NCI-H1694 treated with DMSO at 0.1 percent for 48 hours (cell line): ENCODE measurements at regions not wholly inside any gene's neighbourhood (a gene's known extent, or its start where the extent isn't known, plus 50 kb on each side); places are given as distances from the start of the nearest gene placed in this dataset.
"Not testable (repeated sequence)": the region's sequence is repeated elsewhere in the genome, so short reads cannot be mapped to it uniquely, and the experiment has no call there.

Experiments
- DNase-seq: peaks from one replicate; lab custom pipeline; 2025; lab: John Stamatoyannopoulos, UW

- DNase-seq = no peak
Observed at GRCh38 chr5:174523311-174524071, 200.9 kb upstream of the MSX2 start.

DNA sequence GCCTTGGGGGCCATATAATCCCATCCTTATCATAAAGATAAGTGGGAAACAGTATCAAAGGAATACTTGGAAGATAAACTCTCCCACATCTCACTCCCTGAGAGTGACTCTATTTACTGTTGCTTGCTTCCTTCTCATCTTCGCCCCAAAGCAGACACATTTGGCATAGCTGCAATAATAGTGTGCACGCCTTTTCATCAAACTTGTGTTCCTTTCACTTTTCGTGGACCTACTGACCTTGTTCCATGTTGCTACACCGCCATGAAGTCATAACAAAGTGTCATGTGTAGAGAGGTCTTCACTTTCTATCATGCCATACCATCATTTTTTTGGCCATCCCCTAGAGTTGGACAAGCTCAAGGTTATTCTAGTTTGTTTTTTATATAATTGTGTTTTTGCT is 200.0 kb upstream of the MSX2 start:
- no peak for DNase-seq

- no peak for DNase-seq
Observed at GRCh38 chr5:174526177-174526576, 198.2 kb upstream of the MSX2 start.

DNA sequence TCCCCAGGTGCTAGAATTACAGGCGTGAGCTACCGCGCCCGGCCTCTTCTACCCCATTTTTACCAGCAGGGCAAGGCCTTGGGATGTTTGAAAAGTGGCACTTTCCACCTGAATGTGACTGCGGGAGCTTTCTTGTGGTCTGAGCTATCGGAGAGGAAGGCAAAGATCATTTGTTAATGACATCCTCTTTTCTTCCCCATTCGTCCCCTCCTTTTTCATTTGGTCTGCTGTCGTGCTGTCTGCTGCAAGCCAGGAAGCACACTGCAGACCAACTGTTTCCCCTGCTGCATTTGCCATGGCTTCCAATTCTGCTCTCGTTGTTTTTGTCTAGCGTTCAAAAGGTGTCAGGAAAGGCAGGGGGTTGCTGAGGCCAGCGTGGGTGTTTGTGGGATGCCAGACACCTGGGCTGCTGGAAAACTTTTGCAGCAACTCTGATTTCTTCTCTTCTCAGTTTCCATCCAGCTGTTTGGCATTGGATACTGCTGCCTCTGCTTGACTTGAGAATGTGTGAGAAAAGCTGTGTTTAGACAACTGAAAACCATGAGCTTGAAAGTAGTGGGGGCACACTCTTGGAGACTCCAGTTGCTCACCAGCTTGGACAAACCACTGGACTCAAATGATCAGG is 196.4 kb upstream of the MSX2 start:
- DNase-seq = no peak

- DNase-seq = no peak
Observed at GRCh38 chr5:174528821-174529544, 195.4 kb upstream of the MSX2 start.

DNA sequence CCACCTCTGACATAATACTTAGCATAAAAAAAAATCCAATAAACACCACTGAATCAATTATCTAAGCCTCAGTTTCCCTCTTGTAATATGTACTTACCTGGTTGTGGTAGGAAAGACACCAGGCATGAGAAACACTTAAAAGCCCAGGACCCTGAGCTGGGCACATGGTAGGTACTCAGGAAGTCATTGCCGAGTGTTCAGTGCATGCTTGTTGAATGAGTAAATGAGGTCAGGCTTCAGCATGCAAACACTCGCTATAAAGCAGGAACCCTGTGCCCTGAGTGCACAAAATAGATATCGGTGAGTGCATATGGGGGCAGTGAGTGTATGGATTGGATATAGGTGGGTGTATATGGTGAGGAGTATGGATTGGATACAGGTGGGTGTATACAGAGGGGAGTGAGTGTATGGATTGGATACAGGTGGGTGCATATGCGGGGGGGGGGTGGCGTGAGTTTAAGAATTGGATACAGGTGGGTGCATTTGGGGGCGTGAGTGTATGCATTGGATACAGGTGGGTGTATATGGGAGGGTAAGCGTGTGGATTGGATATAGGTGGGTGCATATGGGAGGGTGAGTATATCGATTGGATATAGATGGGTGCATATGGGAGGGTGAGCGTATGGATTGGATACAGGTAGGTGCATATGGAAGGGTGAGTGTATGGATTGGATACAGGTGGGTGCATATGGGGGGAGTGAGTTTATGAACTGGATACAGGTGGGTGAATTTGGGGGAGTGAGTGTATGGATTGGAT is 194.3 kb upstream of the MSX2 start:
- no peak for DNase-seq

GRCh38 chr5:174531782-174532191 is 192.6 kb upstream of the MSX2 start:
- no peak for DNase-seq

DNA sequence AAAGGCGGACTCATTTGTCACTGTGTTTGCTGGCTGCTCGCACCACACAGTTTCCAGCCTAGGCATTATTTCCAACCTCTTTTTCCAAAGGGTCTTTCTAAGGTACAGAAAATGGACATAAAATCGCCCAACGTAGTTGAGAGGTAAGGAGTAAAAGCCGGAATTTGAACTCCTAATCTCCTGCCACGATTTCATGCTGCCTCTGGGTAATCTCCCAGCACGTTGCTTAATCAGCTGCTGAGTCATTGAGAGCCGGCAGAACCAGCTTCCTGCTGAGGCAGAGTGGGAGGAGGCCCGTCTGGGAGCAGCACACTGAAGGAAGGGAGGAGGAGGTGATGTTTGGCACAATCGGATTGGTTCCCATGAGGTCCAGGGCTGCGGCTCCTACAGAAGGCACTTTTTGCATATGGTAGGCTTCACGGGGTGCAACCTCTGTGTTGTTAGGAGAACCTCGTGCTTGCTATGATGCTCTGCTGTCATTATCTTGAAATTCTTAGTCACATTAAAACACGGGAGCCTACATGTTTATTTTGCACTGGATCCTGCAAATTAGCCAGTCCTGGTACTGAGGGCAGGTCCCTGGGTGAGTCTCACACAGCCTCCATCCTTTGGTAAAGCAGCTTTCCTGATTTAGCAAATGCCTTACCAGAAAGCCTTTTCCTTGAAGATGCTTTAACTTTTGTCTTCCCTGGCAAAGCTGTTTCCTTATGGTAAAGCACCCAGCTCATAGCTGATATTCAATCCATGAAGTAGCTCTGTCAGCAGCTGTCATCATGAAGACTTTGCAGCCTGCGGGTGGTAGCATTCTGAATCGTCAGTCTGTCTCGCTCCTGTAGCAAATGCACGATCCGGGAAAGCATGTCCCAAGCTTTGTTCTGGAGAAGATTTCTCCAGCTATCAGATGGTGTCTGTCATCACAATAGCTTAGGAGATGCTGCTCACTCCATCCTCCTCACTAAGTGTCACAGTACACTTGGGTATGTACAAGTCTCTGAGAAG is 191.6 kb upstream of the MSX2 start:
- no peak for DNase-seq

DNA sequence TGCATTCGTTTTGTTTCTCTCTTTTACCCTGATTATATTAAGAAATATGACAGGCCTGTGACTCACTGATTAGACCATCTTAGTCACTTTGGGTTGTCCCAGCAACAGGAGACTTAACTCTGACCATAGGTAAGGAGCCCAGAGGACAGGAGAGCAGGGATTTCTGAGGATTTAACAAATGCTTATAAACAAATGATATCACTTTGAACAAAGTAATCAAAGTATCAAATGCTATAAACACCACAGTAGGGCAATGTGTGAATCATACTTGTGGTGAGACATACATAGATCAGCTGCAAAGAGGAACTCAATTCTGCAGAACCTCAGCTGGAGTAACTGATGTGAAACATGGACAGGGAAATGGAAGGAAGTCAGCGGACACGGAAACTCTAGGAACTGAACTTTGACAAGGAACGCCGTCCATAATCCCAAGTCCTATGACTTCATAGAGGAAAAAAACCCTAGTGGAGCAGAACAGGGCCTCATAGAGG is 190.6 kb upstream of the MSX2 start:
- DNase-seq = no peak

GRCh38 chr5:174535669-174536068 is 188.7 kb upstream of the MSX2 start:
- DNase-seq = no peak

DNA sequence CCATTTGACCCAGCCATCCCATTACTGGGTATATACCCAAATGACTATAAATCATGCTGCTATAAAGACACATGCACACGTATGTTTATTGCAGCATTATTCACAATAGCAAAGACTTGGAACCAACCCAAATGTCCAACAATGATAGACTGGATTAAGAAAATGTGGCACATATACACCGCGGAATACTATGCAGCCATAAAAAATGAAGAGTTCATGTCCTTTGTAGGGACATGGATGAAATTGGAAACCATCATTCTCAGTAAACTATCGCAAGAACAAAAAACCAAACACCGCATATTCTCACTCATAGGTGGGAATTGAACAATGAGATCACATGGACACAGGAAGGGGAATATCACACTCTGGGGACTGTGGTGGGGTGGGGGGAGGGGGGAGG is 184.6 kb upstream of the MSX2 start:
- not testable (repeated sequence) for DNase-seq

GRCh38 chr5:174542037-174542436 is 182.3 kb upstream of the MSX2 start:
- no peak for DNase-seq

DNA sequence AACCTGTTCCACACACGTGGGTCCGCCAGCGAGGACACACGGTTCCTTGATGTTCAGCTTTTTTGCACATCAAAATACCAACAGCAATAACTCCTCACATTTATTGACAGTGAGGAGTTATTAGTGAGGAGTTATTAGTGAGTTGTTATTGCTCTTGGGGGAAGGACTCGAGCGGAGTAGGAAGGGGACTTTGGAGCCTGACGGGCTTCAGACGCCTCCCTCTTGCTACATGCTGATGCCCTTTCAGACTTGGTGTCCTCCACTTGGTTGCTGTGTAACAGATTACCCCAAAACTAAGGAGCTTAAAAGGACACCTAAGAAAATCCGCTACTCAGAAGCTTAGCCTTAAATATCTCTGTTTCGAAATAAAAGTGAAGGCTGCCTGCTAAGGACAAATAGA is 181.9 kb upstream of the MSX2 start:
- DNase-seq = no peak

DNA sequence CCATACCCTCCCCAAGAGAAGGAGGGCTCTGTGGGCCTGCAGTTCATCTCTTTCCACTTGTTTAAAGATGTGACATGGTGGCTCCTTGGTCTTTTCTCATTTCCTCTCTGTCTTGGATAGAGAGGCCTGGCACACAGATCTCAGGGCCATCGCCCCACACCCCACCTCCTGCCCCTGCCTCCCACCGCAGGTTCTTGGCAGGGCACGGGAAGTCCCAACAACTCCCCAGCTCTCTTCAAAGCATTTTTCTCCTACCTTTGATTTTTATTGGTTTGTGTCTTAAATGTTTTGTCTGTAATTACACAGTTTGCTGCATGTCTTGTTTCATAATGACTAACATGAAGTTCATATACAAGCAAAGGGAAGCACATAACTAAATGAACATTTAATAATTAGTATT is 178.5 kb upstream of the MSX2 start:
- no peak for DNase-seq

DNA sequence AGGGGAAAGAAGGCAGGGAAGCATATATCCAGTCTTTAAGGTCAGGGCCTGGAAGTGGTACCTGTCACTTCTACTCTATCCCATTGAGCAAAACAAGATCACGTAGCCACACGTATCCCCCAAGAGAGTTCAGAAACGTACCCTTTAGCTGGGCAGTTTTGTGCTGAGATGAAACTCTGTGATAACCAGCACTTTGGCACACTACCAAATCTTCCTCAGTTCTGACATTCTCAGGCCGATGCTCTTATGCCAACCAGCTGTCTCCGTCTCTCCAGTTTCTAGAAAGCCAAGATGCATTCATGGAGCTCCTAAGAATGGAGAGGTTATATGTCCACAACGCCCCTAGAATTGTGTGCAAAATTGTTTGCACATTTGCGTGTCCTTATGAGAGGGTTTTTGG is 176.6 kb upstream of the MSX2 start:
- DNase-seq = no peak

DNA sequence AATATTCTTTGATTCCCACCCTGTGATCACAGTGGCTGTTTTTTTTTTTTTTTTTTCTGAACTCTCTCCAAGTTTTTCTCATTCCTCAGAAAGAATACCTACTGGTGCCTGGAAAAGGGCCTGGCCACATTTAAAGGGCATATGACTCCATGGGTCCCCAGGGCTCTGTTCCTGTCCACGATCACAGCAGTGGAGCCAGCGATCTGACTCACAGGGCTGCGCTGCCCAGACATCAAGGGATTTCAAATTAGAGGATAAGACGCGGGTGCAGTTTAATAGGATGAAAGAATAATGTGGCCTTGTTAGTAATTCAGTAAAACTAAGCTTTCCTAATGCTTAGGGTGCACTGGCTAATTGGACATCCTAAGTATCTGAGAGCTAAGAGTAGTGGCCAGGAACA is 175.1 kb upstream of the MSX2 start:
- no peak for DNase-seq

- DNase-seq = no peak
Observed at GRCh38 chr5:174550026-174550425, 174.4 kb upstream of the MSX2 start.

DNA sequence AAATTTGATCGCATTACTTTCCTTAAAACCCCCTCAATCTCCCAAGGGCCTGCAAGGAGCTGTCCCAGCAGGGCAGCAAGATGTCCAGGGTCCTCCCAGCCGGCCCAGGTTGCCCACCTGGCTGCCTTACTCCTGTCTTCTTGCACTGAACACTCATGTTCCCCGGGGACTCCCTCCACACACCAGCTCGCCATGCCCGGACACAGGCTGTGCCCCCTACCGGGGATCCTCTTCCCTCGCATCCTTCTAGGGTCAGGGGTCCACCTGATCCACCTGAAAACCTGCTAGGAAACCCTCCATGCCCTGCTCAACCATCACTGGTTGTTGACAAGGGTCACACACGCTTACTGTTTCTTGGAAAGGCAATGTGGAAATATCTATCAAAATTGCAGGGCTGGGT is 172.0 kb upstream of the MSX2 start:
- DNase-seq = no peak

DNA sequence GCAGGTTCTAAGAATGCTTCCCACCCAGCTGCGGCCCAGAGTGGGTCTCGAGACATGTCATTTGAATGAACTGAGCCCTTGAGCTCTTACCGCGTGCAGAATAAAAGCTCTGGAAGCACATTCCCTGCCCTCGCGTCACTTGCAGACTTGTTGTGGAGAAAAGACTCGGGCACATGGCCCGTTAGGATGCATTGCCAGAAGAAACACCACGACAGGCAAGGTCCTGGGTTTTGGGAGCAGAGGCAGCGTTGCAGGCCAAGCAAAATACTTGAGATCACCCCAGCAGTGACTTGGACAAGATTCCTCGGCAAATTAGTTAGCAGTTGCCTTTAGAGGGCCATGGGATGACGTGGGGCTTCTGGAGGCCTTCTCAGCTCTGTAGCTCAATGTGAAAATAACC is 170.8 kb upstream of the MSX2 start:
- no peak for DNase-seq

DNA sequence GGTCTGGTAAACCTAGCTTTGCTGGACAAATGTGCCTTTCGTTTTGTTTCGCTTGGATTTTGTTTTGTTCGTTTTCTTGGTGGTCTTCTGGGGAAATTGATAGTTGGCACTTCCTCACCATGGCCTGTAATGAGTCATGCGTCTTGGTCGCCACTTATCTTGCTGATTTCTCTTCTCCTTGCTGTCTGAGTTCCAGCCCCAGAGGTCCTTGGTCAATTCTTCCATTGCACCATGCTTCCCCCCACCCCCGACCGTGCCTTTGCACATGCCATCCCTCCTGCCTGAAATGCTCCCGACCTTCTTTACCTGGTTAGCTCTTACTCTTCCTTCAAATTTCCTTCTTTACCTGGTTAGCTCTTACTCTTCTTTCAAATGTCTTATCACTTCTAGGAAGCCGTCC is 168.7 kb upstream of the MSX2 start:
- no peak for DNase-seq

- DNase-seq = no peak
Observed at GRCh38 chr5:174556756-174557155, 167.6 kb upstream of the MSX2 start.
